Spleen (tissue), 11 donors: ENCODE measurements at regions not wholly inside any gene's neighbourhood (a gene's known extent, or its start where the extent isn't known, plus 50 kb on each side); places are given as distances from the start of the nearest gene placed in this dataset.
A peak's percentile ranks its signal among the peaks of the same experiment; 100 is the strongest.

ENCODE experiments used
- DNase-seq: peaks from one replicate; pipeline ENCODE4 v3.0.0-alpha.2; 2020
- H3K27ac ChIP-seq, 8 donors: fragments of 200-600 bp; sonication (generic) in 7 of 8; 1 replicate in 4 of 8; 2 replicates in 4 of 8; pipeline versions ENCODE4 v1.5.0 to v1.8.0; 2016 to 2021; ENCODE audit warnings: inconsistent platforms in 4 of 8, mild to moderate bottlenecking in 4 of 8, moderate library complexity in 1 of 8
- H3K27me3 ChIP-seq, 7 donors: fragments of 200-600 bp; sonication (generic) in 6 of 7; replicated peaks in 1 of 7; 1 replicate in 4 of 7; 2 replicates in 3 of 7; pipeline versions ENCODE4 v1.5.0 to v1.8.0; 2016 to 2021; ENCODE audit warnings: inconsistent platforms in 3 of 7, mild to moderate bottlenecking in 1 of 7
- H3K36me3 ChIP-seq, 6 donors: fragments of 200-600 bp; sonication (generic) in 5 of 6; 1 replicate in 4 of 6; 2 replicates in 2 of 6; pipeline versions ENCODE4 v1.5.0 to v1.8.0; 2016 to 2021; ENCODE audit warnings: inconsistent platforms in 2 of 6
- H3K4me1 ChIP-seq, 6 donors: fragments of 200-600 bp; sonication (generic) in 5 of 6; 1 replicate in 3 of 6; 2 replicates in 3 of 6; pipeline versions ENCODE4 v1.5.0 to v1.8.0; 2016 to 2021; ENCODE audit warnings: inconsistent platforms in 3 of 6
- H3K4me3 ChIP-seq, 8 donors: fragments of 200-600 bp; sonication (generic) in 7 of 8; 1 replicate in 4 of 8; 2 replicates in 4 of 8; pipeline versions ENCODE4 v1.5.0 to v1.8.0; 2016 to 2021; ENCODE audit warnings: inconsistent platforms in 4 of 8, mild to moderate bottlenecking in 4 of 8, moderate library complexity in 2 of 8
- H3K9me3 ChIP-seq, 8 donors: fragments of 200-600 bp; sonication (generic) in 7 of 8; 1 replicate in 4 of 8; 2 replicates in 4 of 8; pipeline versions ENCODE4 v1.5.0 to v1.8.0; 2016 to 2021; ENCODE audit warnings: inconsistent platforms in 4 of 8
- CTCF ChIP-seq, 11 experiments: fragments of 200-600 bp in 7 of 11; fragments of 450-650 bp in 4 of 11; sonication (generic) in 4 of 11; IDR thresholded peaks in 8 of 11; conservative IDR thresholded peaks in 3 of 11; 1 replicate in 7 of 11; 2 replicates in 4 of 11; pipeline versions ENCODE4 v1.4.0 to v1.8.0; 2016 to 2021; ENCODE audit warnings: antibody characterized with exemption in 11 of 11, inconsistent platforms in 4 of 11, mild to moderate bottlenecking in 1 of 11
- POLR2A ChIP-seq, 3 donors: fragments of 450-650 bp; IDR thresholded peaks; one replicate each; pipeline ENCODE4 v1.5.1; 2017; ENCODE audit warnings: antibody characterized with exemption in 3 of 3, mild to moderate bottlenecking in 1 of 3
- POLR2AphosphoS5 ChIP-seq, 3 donors: sonication (generic); formaldehyde crosslinking; IDR thresholded peaks; one replicate each; pipeline ENCODE4 v1.5.1; 2017; ENCODE audit warnings: antibody characterized with exemption in 3 of 3
- WGBS, 5 donors: extraction: QIAGEN DNeasy Blood & Tissue Kit in 3 of 5; methylation state at CpG; one replicate each; pipeline versions ENCODE4 v1.1.5 to v1.1.7; 2013 to 2018; 5-methylcytosine and 5-hydroxymethylcytosine counted together
- intact Hi-C: fragments of 100-400 bp; cut with DNase I; formaldehyde crosslinking; loops from one replicate; pipeline ENCODE4 v1.15.0; 2023; ENCODE audit warnings: low total_unique reads
- donor health status: healthy with polysubstance abuse.
- donor health status: DM: no; HTN: no; CAD: no; lungs with moderate emphysema.
- donor health status: DM: no; HTN: no; CAD: no.
- donor health status: Bipolar disorder and iron deficiency.
- donor health status: healthy.
- donor health status: DM: no; HTN: no; CAD: no.
- donor health status: DM: yes; HTN: yes; CAD: no.

DNA sequence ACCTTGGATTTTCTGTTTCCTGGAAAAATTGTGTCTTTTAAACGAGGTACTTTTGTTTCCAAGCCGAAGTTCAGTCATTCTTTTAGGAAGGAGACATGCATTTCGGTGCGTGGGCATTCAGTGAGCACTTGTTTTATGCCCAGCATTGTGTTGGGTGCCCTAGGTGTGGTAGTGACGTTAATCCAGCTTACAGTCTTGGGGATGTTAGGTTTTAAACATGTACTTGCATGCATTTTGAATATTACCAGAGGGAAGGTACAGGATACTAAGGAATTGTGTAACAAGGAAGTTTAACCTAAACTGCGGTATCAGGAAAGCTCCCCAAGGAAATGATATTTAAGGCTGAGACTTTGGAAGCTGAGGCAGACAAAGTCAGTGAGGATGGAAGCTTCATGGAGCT is 66.3 kb downstream of the ARHGAP35 start:
- H3K27me3 ChIP-seq: no peaks in the 10 kb centered on the region
- H3K9me3 ChIP-seq: no peaks in the 10 kb centered on the region
- H3K4me3 ChIP-seq: no peak overlapping the region
- H3K4me1 ChIP-seq: peaks cover 21 to 80% (median 46%) of the 10 kb centered on the region in 6 donors
- H3K27ac ChIP-seq: no peak overlapping the region
- no peak for TF ChIP-seq POLR2A (IDR thresholded peaks at IDR 0.05)
- no peak for TF ChIP-seq CTCF (IDR thresholded peaks at IDR 0.05 in 8 of 11, conservative IDR thresholded peaks at IDR 0.05 in 3 of 11)
- no peak for TF ChIP-seq POLR2AphosphoS5 (IDR thresholded peaks at IDR 0.05)
- WGBS, 5 donors: 79 to 86% (median 83%) methylated on average over 6 of the region's 6 CpGs
- DNase-seq: no peak
- intact Hi-C loops: no loop called here
- peaks cover 0 to 23% (median 7%) of the 10 kb centered on the region in 6 donors for H3K36me3 ChIP-seq

GRCh38 chr19:46927893-46928292 is 67.1 kb downstream of the ARHGAP35 start:
- Histone ChIP-seq H3K36me3 (peaks cover 0 to 20% (median 0%) of the 10 kb centered on the region in 6 donors), H3K9me3 (no peaks in the 10 kb centered on the region), H3K27ac (no peak overlapping the region), H3K4me3 (no peak overlapping the region), H3K27me3 (no peaks in the 10 kb centered on the region), H3K4me1 (peaks cover 21 to 88% (median 48%) of the 10 kb centered on the region in 6 donors)
- no peak for DNase-seq
- intact Hi-C loops: no loop called here
- 70 to 77% (median 73%) methylated on average over 4 of the region's 4 CpGs for WGBS, 5 donors
- TF ChIP-seq POLR2AphosphoS5 (IDR thresholded peaks at IDR 0.05) (no peak), CTCF (IDR thresholded peaks at IDR 0.05 in 8 of 11, conservative IDR thresholded peaks at IDR 0.05 in 3 of 11) (no peak), POLR2A (IDR thresholded peaks at IDR 0.05) (no peak)

GRCh38 chr19:46928951-46929350 is 68.2 kb downstream of the ARHGAP35 start:
- WGBS, 5 donors: 83 to 93% (median 88%) methylated on average over 5 of the region's 5 CpGs
- TF ChIP-seq POLR2AphosphoS5 (IDR thresholded peaks at IDR 0.05): no peak
- no peak for TF ChIP-seq CTCF (IDR thresholded peaks at IDR 0.05 in 8 of 11, conservative IDR thresholded peaks at IDR 0.05 in 3 of 11)
- TF ChIP-seq POLR2A (IDR thresholded peaks at IDR 0.05): no peak
- intact Hi-C loops: no loop called here

DNA sequence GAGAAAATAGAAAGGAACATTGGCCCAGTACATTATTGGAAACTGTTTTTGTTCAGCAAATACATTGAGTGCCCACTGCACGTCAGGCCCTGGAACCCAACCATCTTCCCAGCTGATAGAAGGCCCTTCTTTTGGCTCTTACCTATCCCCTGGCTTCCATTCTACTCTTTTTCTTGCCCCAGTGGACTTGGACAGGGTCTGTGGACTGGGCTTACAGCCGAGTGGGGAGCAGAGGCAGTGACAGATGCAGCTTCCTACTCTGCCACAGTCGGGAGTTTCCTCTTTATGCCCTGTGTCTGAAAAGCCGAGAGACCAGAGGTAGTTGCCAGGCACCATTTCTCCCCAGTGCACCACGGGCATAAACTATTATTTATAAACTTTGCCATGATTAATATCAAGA is 70.4 kb downstream of the ARHGAP35 start:
- Histone ChIP-seq H3K4me3 (no peak overlapping the region), H3K4me1 (peaks cover 17 to 88% (median 47%) of the 10 kb centered on the region in 6 donors), H3K27ac (peak overlapping the region in 1 of 8 donors; percentile 2), H3K27me3 (no peaks in the 10 kb centered on the region), H3K36me3 (peaks cover 0 to 7% (median 0%) of the 10 kb centered on the region in 6 donors), H3K9me3 (no peaks in the 10 kb centered on the region)
- 46 to 64% (median 46%) methylated on average over 5 of the region's 5 CpGs for WGBS, 5 donors
- DNase-seq: no peak
- intact Hi-C loops: no loop called here
- TF ChIP-seq POLR2A (IDR thresholded peaks at IDR 0.05): no peak
- TF ChIP-seq CTCF (IDR thresholded peaks at IDR 0.05 in 8 of 11, conservative IDR thresholded peaks at IDR 0.05 in 3 of 11): no peak
- TF ChIP-seq POLR2AphosphoS5 (IDR thresholded peaks at IDR 0.05): no peak

More at GRCh38 chr19:46928951-46929350, 68.2 kb downstream of the ARHGAP35 start:
- Histone ChIP-seq H3K4me1 (peaks cover 20 to 88% (median 50%) of the 10 kb centered on the region in 6 donors), H3K4me3 (no peak overlapping the region), H3K9me3 (no peaks in the 10 kb centered on the region), H3K36me3 (peaks cover 0 to 10% (median 0%) of the 10 kb centered on the region in 6 donors), H3K27ac (no peak overlapping the region), H3K27me3 (no peaks in the 10 kb centered on the region)
- DNase-seq: no peak
